ENCODE measurements at regions not wholly inside any gene's neighbourhood (a gene's known extent, or its start where the extent isn't known, plus 50 kb on each side); places are given as distances from the start of the nearest gene placed in this dataset.

DNA sequence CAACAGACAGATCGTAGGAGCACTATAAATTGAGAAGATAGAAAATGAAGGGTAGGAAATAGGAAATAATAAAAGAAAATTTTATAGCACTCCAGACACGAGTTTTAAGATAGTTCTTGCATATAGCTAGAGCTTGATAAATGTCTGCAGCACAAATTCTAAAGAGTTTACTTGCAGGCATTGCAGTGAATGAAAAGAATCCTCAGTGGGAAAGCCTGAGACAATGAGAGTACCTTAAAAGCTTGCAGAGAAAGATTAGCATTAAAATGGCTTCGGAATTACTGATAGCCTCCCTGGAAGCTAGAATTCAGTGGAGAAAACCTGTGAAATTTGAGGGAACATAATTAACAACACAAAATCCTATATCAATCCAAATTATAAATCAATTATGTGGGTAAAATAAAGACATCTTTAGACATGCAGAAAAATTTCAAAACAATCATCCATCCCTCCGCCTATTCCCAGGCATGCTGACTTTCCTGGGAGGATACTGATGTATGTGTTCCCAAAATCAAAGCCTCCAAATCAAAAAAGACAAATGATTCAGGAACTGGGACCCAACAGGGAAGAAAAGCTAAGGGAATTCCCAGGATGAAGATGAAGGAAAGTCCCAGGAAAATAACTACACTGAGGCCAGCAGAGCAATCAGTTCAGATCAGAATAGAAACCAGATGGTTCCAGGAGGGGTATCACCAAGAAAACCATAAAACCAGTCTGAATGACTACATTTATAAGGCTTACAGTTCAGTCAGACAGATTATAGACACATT is 305.9 kb upstream of the USP25 start:
- intact Hi-C loops (cut with DNase I): no loop called here
- H3K9me3 ChIP-seq (ENCODE audit: control insufficient read depth, low read length): peaks cover 3% of the 10 kb centered on the region
- no peaks in the 10 kb centered on the region for H3K4me1 ChIP-seq (ENCODE audit: control insufficient read depth in 1 of 2, insufficient read depth in 2 of 2, low read length in 2 of 2)
- H3K36me3 ChIP-seq (ENCODE audit: control insufficient read depth in 1 of 2, insufficient read depth in 2 of 2, low read length in 1 of 2): no peaks in the 10 kb centered on the region
- H3K27me3 ChIP-seq (ENCODE audit: control insufficient read depth in 1 of 2, insufficient read depth in 2 of 2, low read length in 1 of 2): no peaks in the 10 kb centered on the region
- ATAC-seq (ENCODE audit: low FRiP score) (no peak), DNase-seq (no peak)
- H3K4me3 ChIP-seq (ENCODE audit: low read length in 2 of 2): no peak overlapping the region
- WGBS, 2 donors: 72 to 73% methylated on average over 4 of the region's 4 CpGs
- no peak overlapping the region for H3K27ac ChIP-seq (ENCODE audit: low read depth in 1 of 2, low read length in 2 of 2)

DNA sequence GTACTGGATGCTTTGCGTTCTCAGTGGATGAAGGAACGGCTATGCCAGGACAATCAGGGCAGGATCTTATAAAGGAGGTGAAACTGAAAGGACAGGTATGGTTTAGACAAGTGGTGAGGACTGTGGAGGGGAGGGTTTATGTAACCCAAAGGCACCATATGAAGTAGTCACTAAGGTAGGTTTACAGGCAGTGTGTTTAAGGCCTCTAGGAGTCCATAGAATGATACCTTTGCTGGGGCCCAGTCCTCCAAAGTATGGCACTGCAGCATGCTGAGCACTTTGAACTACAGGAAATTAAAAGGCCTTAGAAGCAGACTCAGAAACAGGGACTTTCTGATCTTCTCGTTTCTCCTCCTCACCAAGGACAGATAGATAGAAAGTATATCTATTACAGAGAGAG is 304.7 kb upstream of the USP25 start:
- Histone ChIP-seq H3K27me3 (ENCODE audit: control insufficient read depth in 1 of 2, insufficient read depth in 2 of 2, low read length in 1 of 2) (no peaks in the 10 kb centered on the region), H3K4me3 (ENCODE audit: low read length in 2 of 2) (no peak overlapping the region), H3K27ac (ENCODE audit: low read depth in 1 of 2, low read length in 2 of 2) (no peak overlapping the region), H3K9me3 (ENCODE audit: control insufficient read depth, low read length) (peaks cover 3% of the 10 kb centered on the region), H3K36me3 (ENCODE audit: control insufficient read depth in 1 of 2, insufficient read depth in 2 of 2, low read length in 1 of 2) (no peaks in the 10 kb centered on the region), H3K4me1 (ENCODE audit: control insufficient read depth in 1 of 2, insufficient read depth in 2 of 2, low read length in 2 of 2) (no peaks in the 10 kb centered on the region)
- intact Hi-C loops (cut with DNase I): no loop called here
- ATAC-seq (ENCODE audit: low FRiP score) (no peak), DNase-seq (no peak)
- 89 to 92% methylated on average over 3 of the region's 3 CpGs for WGBS, 2 donors

DNA sequence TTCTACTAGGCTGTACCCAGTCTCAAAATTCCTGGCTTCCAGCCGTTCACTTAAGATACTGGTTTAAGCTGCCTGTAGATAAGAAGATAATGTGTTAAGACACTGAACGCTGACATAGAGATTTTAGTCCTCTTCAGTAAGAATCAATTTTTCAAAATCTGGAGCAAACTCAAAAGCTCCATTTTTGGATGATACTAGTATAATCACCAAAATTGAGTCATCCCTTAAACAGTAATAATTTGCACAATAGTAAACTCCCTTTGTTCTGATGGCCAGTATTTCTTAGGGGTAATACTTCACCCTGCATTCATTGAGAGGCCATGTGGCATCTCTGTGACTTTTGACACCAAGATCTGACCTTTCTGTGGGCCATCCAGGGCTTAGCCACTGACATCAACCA is 299.8 kb upstream of the USP25 start:
- 62 to 63% methylated on average over 2 of the region's 2 CpGs for WGBS, 2 donors
- no peak for DNase-seq

DNA sequence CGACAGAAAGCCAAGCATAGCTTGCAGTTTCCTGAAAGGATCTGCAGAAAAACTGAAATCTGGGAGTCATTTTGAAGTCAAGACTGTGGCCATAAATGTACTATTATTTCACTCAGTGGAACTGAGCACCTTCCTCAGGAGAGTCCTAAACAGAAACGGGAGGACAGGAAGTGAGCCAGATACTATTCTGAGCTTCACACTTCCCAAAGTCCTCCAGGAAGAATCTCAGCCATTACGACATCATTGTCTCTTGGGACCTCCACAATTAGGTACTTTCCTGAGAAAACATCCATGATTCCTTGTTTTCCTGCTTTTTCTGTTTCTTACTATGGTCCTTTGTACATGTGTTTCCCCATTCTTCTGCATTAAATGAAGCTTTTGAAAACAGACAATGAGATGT is 299.2 kb upstream of the USP25 start:
- peaks cover 2% of the 10 kb centered on the region for H3K9me3 ChIP-seq (ENCODE audit: control insufficient read depth, low read length)
- intact Hi-C loops (cut with DNase I): no loop called here
- WGBS, 2 donors: 38 to 40% methylated on average over 3 of the region's 3 CpGs
- ATAC-seq (ENCODE audit: low FRiP score): no peak
- H3K27ac ChIP-seq (ENCODE audit: low read depth in 1 of 2, low read length in 2 of 2): no peak overlapping the region
- H3K36me3 ChIP-seq (ENCODE audit: control insufficient read depth in 1 of 2, insufficient read depth in 2 of 2, low read length in 1 of 2): no peaks in the 10 kb centered on the region
- no peaks in the 10 kb centered on the region for H3K4me1 ChIP-seq (ENCODE audit: control insufficient read depth in 1 of 2, insufficient read depth in 2 of 2, low read length in 2 of 2)
- H3K27me3 ChIP-seq (ENCODE audit: control insufficient read depth in 1 of 2, insufficient read depth in 2 of 2, low read length in 1 of 2): no peaks in the 10 kb centered on the region
- H3K4me3 ChIP-seq (ENCODE audit: low read length in 2 of 2): no peak overlapping the region
- DNase-seq: no peak

More for the DNA sequence above, 299.8 kb upstream of the USP25 start:
- intact Hi-C loops (cut with DNase I): no loop called here
- Histone ChIP-seq H3K4me1 (ENCODE audit: control insufficient read depth in 1 of 2, insufficient read depth in 2 of 2, low read length in 2 of 2) (no peaks in the 10 kb centered on the region), H3K27me3 (ENCODE audit: control insufficient read depth in 1 of 2, insufficient read depth in 2 of 2, low read length in 1 of 2) (no peaks in the 10 kb centered on the region), H3K4me3 (ENCODE audit: low read length in 2 of 2) (no peak overlapping the region), H3K27ac (ENCODE audit: low read depth in 1 of 2, low read length in 2 of 2) (no peak overlapping the region), H3K9me3 (ENCODE audit: control insufficient read depth, low read length) (peaks cover 2% of the 10 kb centered on the region), H3K36me3 (ENCODE audit: control insufficient read depth in 1 of 2, insufficient read depth in 2 of 2, low read length in 1 of 2) (no peaks in the 10 kb centered on the region)
- ATAC-seq (ENCODE audit: low FRiP score): no peak

DNA sequence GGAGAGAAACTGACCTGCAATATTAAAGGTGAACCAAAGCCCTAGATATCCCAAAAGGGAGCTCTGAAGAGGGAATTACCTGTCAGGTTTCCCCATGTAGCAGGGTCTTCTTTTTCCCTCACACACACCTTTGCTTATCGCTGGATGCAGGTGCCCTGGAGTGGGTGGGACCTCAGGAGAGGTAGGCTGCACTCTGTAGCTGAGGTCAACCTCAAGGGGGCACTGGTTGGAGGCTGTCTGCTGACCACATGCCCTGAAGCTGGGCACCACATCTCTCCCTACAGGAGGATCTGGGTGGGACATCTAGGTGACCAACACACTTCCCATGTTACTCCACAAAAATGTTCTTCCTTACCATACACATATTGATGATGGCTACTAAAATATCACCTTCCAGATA is 298.7 kb upstream of the USP25 start:
- H3K36me3 ChIP-seq (ENCODE audit: control insufficient read depth in 1 of 2, insufficient read depth in 2 of 2, low read length in 1 of 2): no peaks in the 10 kb centered on the region
- no peak overlapping the region for H3K27ac ChIP-seq (ENCODE audit: low read depth in 1 of 2, low read length in 2 of 2)
- DNase-seq: no peak
- no peaks in the 10 kb centered on the region for H3K4me1 ChIP-seq (ENCODE audit: control insufficient read depth in 1 of 2, insufficient read depth in 2 of 2, low read length in 2 of 2)
- H3K4me3 ChIP-seq (ENCODE audit: low read length in 2 of 2): no peak overlapping the region
- intact Hi-C loops (cut with DNase I): no loop called here
- H3K9me3 ChIP-seq (ENCODE audit: control insufficient read depth, low read length): peaks cover 2% of the 10 kb centered on the region
- 100% methylated on average over 1 of the region's 1 CpG for WGBS, 2 donors
- no peak for ATAC-seq (ENCODE audit: low FRiP score)
- H3K27me3 ChIP-seq (ENCODE audit: control insufficient read depth in 1 of 2, insufficient read depth in 2 of 2, low read length in 1 of 2): no peaks in the 10 kb centered on the region

DNA sequence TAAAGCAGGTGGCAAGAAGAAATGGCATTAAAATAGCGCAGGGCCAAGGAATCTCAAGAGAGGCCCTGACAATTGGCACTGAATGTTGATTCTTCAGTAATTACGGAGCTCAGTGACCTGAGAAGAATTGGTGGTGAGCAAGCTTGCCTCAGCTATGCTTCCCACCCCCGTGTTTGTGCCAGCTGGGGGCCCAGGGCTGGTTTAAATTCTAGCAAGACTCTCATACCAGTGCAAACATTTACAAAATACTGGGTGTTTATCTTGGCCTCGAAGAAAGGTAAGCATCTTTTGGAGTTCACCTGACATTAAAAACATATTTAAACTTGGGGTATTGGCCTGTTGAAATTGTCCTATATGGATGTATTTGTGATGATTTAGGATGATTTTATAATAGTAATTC is 296.7 kb upstream of the USP25 start:
- no peak for ATAC-seq (ENCODE audit: low FRiP score)
- peaks cover 2% of the 10 kb centered on the region for H3K9me3 ChIP-seq (ENCODE audit: control insufficient read depth, low read length)
- DNase-seq: no peak
- no peaks in the 10 kb centered on the region for H3K36me3 ChIP-seq (ENCODE audit: control insufficient read depth in 1 of 2, insufficient read depth in 2 of 2, low read length in 1 of 2)
- H3K27me3 ChIP-seq (ENCODE audit: control insufficient read depth in 1 of 2, insufficient read depth in 2 of 2, low read length in 1 of 2): no peaks in the 10 kb centered on the region
- intact Hi-C loops (cut with DNase I): no loop called here
- H3K27ac ChIP-seq (ENCODE audit: low read depth in 1 of 2, low read length in 2 of 2): no peak overlapping the region
- H3K4me1 ChIP-seq (ENCODE audit: control insufficient read depth in 1 of 2, insufficient read depth in 2 of 2, low read length in 2 of 2): no peaks in the 10 kb centered on the region
- no peak overlapping the region for H3K4me3 ChIP-seq (ENCODE audit: low read length in 2 of 2)
- WGBS, 2 donors: 67 to 75% methylated on average over 4 of the region's 4 CpGs

DNA sequence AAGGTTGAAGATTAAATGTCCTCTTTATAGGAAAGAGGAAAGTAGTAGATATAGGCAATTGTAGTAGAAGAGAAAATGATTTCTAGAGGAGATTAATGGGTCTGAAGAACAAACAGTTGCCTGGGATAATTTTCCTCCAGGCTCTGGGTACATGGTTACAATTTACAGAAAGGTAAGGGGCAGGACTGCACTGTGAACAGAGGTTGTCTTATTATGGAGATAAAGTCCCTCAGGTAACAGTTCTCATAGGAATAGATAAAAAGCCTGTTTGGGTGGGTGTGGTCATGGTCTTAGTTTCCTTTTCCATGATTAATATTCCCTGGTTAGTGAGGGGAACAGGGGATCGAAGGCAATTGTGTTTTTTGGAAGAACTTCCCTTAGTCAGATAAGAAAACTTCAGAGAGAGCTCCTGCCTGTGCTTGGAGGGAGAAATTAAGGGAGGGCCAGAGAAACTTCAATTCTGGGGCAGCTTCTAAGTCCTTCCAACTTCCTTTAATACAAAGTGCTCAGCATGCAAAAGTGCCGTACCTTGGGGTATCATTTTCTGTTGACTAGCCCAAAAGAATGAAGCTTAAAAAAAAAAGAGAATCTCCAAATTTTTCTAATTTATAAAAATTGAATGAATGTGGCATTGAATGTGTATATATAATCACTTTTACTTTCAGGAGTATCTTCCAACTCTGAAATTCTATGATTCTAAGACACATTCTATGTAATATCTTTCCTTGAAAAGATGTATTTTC is 295.4 kb upstream of the USP25 start:
- DNase-seq: no peak
- peaks cover 2% of the 10 kb centered on the region for H3K9me3 ChIP-seq (ENCODE audit: control insufficient read depth, low read length)
- WGBS, 2 donors: 41 to 50% methylated on average over 2 of the region's 2 CpGs
- H3K36me3 ChIP-seq (ENCODE audit: control insufficient read depth in 1 of 2, insufficient read depth in 2 of 2, low read length in 1 of 2): no peaks in the 10 kb centered on the region
- intact Hi-C loops (cut with DNase I): no loop called here
- ATAC-seq (ENCODE audit: low FRiP score): no peak
- H3K27me3 ChIP-seq (ENCODE audit: control insufficient read depth in 1 of 2, insufficient read depth in 2 of 2, low read length in 1 of 2): no peaks in the 10 kb centered on the region
- H3K27ac ChIP-seq (ENCODE audit: low read depth in 1 of 2, low read length in 2 of 2): no peak overlapping the region
- H3K4me3 ChIP-seq (ENCODE audit: low read length in 2 of 2): no peak overlapping the region
- no peaks in the 10 kb centered on the region for H3K4me1 ChIP-seq (ENCODE audit: control insufficient read depth in 1 of 2, insufficient read depth in 2 of 2, low read length in 2 of 2)

DNA sequence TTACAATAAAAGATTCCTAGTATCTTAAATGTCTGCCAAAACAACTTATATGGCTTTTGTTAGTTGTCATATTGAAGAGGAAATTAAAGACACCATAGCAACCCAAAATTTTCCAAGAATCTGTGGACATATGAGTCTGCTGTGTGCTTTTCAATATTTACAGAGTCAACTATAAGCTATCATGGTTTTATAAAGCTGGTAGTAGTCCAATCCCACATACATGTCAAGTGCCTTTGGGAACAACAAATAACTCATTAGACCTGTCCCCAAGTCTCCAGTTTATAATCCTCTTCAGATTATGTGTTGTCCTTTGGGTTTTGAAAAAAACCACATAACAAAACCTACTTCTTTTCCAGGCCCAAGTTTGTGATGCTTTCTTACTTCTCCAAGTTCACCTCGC is 293.8 kb upstream of the USP25 start:
- ATAC-seq (ENCODE audit: low FRiP score): no peak
- H3K27me3 ChIP-seq (ENCODE audit: control insufficient read depth in 1 of 2, insufficient read depth in 2 of 2, low read length in 1 of 2): no peaks in the 10 kb centered on the region
- no peak for DNase-seq
- 91 to 97% methylated on average over 1 of the region's 1 CpG for WGBS, 2 donors
- H3K4me3 ChIP-seq (ENCODE audit: low read length in 2 of 2): no peak overlapping the region
- H3K36me3 ChIP-seq (ENCODE audit: control insufficient read depth in 1 of 2, insufficient read depth in 2 of 2, low read length in 1 of 2): no peaks in the 10 kb centered on the region
- H3K27ac ChIP-seq (ENCODE audit: low read depth in 1 of 2, low read length in 2 of 2): no peak overlapping the region
- H3K4me1 ChIP-seq (ENCODE audit: control insufficient read depth in 1 of 2, insufficient read depth in 2 of 2, low read length in 2 of 2): no peaks in the 10 kb centered on the region
- intact Hi-C loops (cut with DNase I): no loop called here
- peaks cover 2% of the 10 kb centered on the region for H3K9me3 ChIP-seq (ENCODE audit: control insufficient read depth, low read length)

DNA sequence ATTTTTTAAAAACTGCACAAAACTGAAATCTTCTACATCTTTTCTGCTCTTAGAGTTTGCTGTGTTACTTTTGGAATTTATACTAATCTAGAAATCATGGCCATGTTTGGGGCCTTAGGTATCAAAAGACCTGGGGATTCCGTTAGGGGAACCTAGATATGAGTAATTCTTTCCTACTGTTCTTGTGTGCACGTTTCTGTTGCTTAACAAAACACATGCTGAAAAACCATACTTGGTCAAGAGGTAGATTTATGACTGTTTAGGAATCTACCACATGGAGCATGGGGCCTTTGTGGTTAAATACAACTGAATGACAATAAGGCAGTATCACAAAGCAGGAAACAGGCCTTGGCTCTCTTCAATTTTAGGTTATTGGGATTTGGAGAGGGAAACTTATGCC is 291.9 kb upstream of the USP25 start:
- Histone ChIP-seq H3K9me3 (ENCODE audit: control insufficient read depth, low read length) (peaks cover 2% of the 10 kb centered on the region), H3K27ac (ENCODE audit: low read depth in 1 of 2, low read length in 2 of 2) (no peak overlapping the region), H3K4me1 (ENCODE audit: control insufficient read depth in 1 of 2, insufficient read depth in 2 of 2, low read length in 2 of 2) (no peaks in the 10 kb centered on the region), H3K36me3 (ENCODE audit: control insufficient read depth in 1 of 2, insufficient read depth in 2 of 2, low read length in 1 of 2) (no peaks in the 10 kb centered on the region), H3K27me3 (ENCODE audit: control insufficient read depth in 1 of 2, insufficient read depth in 2 of 2, low read length in 1 of 2) (no peaks in the 10 kb centered on the region), H3K4me3 (ENCODE audit: low read length in 2 of 2) (no peak overlapping the region)
- 9 to 20% methylated on average over 2 of the region's 2 CpGs for WGBS, 2 donors
- intact Hi-C loops (cut with DNase I): no loop called here
- DNase-seq (no peak), ATAC-seq (ENCODE audit: low FRiP score) (no peak)
